IgD-negative memory B cell (primary cell): ENCODE measurements at regions not wholly inside any gene's neighbourhood (a gene's known extent, or its start where the extent isn't known, plus 50 kb on each side); places are given as distances from the start of the nearest gene placed in this dataset.
"Not testable (repeated sequence)": the region's sequence is repeated elsewhere in the genome, so short reads cannot be mapped to it uniquely, and the experiment has no call there.

Source experiments
- H3K27ac Mint-ChIP-seq, 3 donors: one replicate each; pipeline ENCODE4 v1.8.0; 2020 to 2022; ENCODE audit warnings: mild to moderate bottlenecking in 3 of 3, mixed read lengths in 3 of 3, moderate library complexity in 1 of 3
- H3K27me3 Mint-ChIP-seq: one replicate; pipeline ENCODE4 v1.8.0; 2021; ENCODE audit warnings: mixed read lengths
- H3K36me3 Mint-ChIP-seq: one replicate; pipeline ENCODE4 v1.8.0; 2020; ENCODE audit warnings: mild to moderate bottlenecking, mixed read lengths
- H3K4me1 Mint-ChIP-seq, 3 donors: one replicate each; pipeline ENCODE4 v1.8.0; 2020 to 2022; ENCODE audit warnings: mixed read lengths in 3 of 3, mild to moderate bottlenecking in 1 of 3
- H3K4me3 Mint-ChIP-seq, 4 donors: one replicate each; pipeline ENCODE4 v1.8.0; 2020 to 2022; ENCODE audit warnings: mild to moderate bottlenecking in 4 of 4, mixed read lengths in 4 of 4, moderate library complexity in 3 of 4
- H3K9me3 Mint-ChIP-seq, 3 donors: one replicate each; pipeline ENCODE4 v1.8.0; 2020 to 2021; ENCODE audit warnings: mixed read lengths in 3 of 3, mild to moderate bottlenecking in 1 of 3

DNA sequence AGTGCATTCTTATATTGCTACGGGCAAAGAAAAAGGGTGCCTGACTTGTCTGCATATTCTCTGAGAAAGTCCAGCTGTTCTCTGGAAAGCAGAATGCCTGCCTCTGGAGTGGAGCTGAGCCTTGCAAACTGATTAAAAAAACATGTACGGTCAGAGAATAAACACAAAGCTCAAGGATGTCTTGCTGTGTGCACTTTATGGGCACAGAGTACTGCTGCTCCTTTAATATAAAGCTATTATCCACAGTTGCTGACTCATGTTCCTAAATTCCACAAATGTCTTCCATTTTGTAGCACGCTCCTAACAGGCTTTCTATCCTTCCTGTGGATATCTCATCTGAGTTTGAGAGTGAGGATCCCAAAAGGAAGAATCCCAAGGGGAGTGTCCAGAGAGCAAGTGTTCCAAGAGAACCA, 229.0 kb downstream of the MREG start:
- Mint-ChIP-seq H3K4me3 (no peak overlapping the region), H3K9me3 (no peaks in the 10 kb centered on the region), H3K4me1 (no peaks in the 10 kb centered on the region), H3K27me3 (peaks cover 7% of the 10 kb centered on the region), H3K36me3 (no peaks in the 10 kb centered on the region), H3K27ac (no peak overlapping the region)

DNA sequence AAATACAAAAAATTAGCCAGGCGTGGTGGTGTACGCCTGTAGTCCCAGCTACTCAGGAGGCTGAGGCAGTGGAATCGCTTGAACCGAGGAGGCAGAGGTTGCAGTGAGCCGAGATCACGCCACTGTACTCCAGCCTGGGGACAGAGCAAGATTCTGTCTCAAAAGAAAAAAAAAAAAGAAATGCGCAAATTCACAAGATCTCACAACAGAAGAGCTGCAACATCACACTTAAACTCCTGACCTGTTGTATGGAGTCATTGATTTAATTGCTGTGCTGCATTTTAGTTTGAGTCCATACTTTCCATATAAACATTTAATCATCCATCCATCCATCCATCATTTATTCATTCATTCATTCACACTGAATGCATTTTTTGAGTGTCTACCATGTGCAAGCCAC, 229.7 kb downstream of the MREG start:
- not testable (repeated sequence) for H3K4me3 Mint-ChIP-seq, H3K27me3 Mint-ChIP-seq, H3K36me3 Mint-ChIP-seq, H3K4me1 Mint-ChIP-seq, H3K9me3 Mint-ChIP-seq, H3K27ac Mint-ChIP-seq

DNA sequence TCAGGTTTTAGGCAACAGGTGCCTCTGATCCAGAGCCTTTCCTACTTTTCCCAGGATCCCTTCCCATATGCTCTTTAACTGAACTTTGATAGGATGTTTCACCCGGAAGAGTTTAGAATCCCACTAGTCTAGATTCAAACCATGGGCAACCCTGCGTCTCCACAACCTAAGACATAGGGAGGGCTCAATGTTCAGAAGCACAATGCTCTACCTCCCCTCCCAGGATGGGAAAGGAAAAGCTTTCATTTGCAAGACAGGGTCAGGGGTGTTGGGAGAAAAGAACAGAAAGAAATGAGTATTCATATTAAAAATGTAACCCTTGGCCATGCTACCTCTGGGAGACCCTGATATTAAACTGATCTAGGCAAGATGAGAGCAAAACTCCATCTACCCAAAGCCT, 230.4 kb downstream of the MREG start:
- no peak overlapping the region for H3K4me3 Mint-ChIP-seq
- H3K9me3 Mint-ChIP-seq: no peaks in the 10 kb centered on the region
- no peaks in the 10 kb centered on the region for H3K36me3 Mint-ChIP-seq
- peaks cover 7% of the 10 kb centered on the region for H3K27me3 Mint-ChIP-seq
- H3K27ac Mint-ChIP-seq: no peak overlapping the region
- no peaks in the 10 kb centered on the region for H3K4me1 Mint-ChIP-seq

DNA sequence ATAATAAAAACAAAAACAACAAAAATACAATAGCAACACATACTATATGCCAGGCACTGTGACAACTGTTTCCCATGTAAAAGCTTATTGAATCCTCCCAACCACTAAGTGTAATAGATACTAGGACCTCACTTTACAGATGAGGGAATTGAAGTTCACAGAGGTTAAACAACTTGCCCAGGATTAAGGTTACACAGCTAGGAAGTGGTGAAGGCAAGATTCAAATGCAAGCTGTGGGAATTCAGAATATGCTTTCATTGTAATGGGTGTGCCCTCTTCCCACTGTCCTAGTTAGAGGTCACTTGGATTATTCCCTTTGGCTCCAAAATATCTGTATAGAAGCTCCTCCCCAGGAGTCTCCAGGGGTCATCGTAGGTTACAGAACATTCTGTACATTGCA, 231.1 kb downstream of the MREG start:
- no peaks in the 10 kb centered on the region for H3K36me3 Mint-ChIP-seq
- no peak overlapping the region for H3K4me3 Mint-ChIP-seq
- H3K27ac Mint-ChIP-seq: peak overlapping the region in 1 of 3 donors; percentile 21
- H3K4me1 Mint-ChIP-seq: no peaks in the 10 kb centered on the region
- H3K27me3 Mint-ChIP-seq: peaks cover 8% of the 10 kb centered on the region
- H3K9me3 Mint-ChIP-seq: no peaks in the 10 kb centered on the region

DNA sequence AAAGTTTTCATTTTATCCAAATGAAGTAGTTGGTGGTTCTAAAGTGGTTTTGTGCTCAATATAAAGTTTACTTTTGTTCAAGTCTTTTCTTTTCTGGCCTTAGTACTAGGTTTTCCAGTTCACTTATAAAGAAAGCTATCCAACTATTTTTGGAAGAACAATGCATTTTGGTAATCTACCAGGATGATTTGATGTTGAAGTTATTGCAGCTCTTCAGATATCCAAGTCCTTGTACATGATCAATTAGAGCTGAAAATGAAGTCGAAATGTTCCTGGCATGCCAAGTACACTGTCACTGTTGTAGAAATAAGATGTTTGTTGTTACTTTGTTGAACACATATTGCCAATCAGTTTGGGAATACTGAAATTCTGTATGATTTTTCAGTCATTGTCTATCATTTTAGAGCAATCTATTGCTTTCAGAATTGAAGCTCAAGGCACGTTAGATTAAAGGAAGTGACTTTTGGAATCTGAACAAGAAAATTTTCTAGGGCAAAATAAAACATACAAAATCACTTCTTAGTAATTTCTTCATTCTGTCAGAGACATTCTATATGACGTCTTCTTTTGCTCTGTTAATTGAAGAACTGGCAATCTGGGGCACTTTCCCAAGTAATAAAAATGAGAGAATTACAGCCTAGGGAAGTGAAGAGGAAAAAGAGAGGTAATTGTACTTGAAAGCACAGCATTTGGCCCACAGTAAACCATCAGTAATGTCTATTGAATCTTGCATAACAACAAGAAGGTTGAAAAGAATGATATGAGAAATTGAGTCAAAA, 232.3 kb downstream of the MREG start:
- Mint-ChIP-seq H3K27me3 (peaks cover 10% of the 10 kb centered on the region), H3K4me1 (peaks cover 0 to under 1% (median 0%) of the 10 kb centered on the region in 3 donors), H3K4me3 (no peak overlapping the region), H3K9me3 (no peaks in the 10 kb centered on the region), H3K36me3 (no peaks in the 10 kb centered on the region), H3K27ac (no peak overlapping the region)

DNA sequence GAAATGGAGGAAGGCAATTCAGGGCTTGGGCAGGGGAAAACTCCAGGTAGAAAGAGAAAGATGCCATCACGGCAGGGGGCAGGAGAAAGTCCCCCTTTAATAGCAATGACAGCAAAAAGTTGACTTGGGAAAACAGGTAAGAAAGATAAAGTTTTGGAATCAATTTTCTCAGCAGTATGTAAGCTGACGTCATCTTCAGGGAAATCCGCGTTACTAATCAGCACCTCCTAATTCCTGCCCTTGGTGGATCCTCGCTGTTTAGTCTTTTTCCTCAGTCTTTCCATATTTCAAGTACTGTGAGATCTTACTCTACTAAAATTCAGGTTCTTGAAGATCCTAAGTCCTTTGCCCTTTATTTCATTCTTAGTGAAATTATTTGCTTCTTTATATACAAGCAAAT, 233.0 kb downstream of the MREG start:
- peaks cover 0 to 2% (median 0%) of the 10 kb centered on the region in 3 donors for H3K4me1 Mint-ChIP-seq
- H3K27ac Mint-ChIP-seq: no peak overlapping the region
- no peaks in the 10 kb centered on the region for H3K9me3 Mint-ChIP-seq
- H3K36me3 Mint-ChIP-seq: no peaks in the 10 kb centered on the region
- peaks cover 11% of the 10 kb centered on the region for H3K27me3 Mint-ChIP-seq
- no peak overlapping the region for H3K4me3 Mint-ChIP-seq

DNA sequence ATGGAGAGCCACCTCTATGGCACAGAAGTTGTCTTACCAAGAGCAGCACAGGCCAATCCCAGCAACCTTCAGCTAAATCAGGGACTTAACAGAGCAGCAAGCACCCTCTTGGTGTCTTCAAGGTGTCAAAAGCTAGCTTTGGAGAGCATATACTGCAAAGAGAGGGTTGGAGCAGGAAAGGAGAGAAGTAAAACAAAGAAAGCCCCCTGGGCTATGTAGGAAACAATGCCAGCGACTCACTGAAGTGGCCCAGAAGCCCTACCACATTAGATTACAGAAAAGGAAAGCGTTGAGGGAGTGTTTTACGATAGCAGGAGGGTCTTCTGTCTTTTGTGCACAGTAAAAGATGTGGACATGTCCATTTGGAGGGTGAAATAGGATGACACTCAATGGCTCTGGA, 233.4 kb downstream of the MREG start:
- Mint-ChIP-seq H3K4me3 (no peak overlapping the region), H3K27ac (no peak overlapping the region), H3K9me3 (no peaks in the 10 kb centered on the region), H3K4me1 (peaks cover 0 to 2% (median 0%) of the 10 kb centered on the region in 3 donors), H3K36me3 (no peaks in the 10 kb centered on the region), H3K27me3 (peaks cover 11% of the 10 kb centered on the region)

DNA sequence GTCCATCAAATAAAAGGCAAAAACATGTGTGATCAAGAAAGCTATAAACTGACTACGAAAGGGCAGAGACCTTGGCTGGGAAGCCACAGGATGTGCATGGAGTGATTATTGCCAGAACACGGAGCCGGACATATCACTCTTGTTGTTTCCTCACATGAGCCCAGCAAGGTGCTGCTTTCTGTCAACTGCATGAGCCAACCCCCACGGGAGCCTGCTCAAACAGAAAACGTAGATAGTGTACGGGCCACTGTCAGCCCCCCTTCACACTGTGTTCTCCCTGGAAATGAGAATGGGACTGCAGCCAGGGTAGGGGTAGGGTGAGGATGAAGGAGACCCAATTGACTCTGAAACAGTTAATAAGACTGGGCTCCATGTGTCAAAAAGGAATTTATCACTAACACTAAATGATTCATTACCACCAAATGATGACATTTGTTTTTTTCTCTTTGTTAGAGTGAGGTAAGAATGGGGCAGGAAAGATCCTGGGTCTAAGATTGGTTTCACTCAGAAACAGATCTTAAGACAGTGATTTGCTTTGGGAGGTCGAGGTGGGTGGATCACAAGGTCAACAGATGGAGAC, 235.8 kb downstream of the MREG start:
- Mint-ChIP-seq H3K27me3 (peaks cover 14% of the 10 kb centered on the region), H3K27ac (no peak overlapping the region), H3K4me3 (no peak overlapping the region), H3K36me3 (no peaks in the 10 kb centered on the region), H3K9me3 (no peaks in the 10 kb centered on the region), H3K4me1 (peaks cover 0 to 2% (median 0%) of the 10 kb centered on the region in 3 donors)

DNA sequence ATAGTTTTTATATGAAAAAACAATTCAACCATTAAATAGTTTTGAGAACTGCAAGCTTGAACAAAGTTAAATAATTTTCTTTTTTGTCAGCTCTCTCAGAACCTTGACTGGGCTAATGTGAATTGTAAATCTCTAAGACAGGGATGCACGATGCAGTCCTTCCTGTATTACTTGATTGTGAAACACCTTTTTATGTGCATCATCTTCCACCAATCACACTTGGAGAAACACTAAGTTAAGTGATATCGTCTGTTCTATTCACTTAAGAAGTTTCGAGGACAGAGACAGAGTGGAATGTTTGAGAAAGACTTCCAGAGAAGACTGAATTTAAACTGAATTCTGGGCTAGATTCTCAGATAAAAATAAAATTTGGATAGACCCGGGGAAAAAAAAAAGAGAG, 238.2 kb downstream of the MREG start:
- H3K27me3 Mint-ChIP-seq: peaks cover 12% of the 10 kb centered on the region
- H3K27ac Mint-ChIP-seq: no peak overlapping the region
- H3K9me3 Mint-ChIP-seq: no peaks in the 10 kb centered on the region
- H3K4me1 Mint-ChIP-seq: peaks cover 0 to 2% (median 0%) of the 10 kb centered on the region in 3 donors
- peaks cover 2% of the 10 kb centered on the region for H3K36me3 Mint-ChIP-seq
- no peak overlapping the region for H3K4me3 Mint-ChIP-seq

DNA sequence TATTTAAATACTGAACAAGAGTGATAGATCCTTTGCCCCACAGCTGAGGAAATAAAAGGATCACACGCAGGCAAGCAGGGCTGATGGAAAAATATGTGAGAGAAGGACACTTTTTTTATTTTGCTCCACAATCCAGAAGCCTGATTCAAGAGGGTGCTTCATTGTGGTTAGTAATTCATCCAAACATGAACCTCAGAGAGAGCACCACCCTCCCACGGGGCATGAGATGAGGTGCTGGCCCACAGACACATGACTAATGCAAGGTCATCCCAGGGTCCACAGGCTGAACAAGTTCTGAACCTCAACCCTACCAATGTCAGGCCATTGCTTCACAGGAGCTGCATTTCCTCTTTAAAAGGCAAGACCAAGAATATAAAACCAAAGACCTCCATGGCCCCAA, 239.6 kb downstream of the MREG start:
- peaks cover 11% of the 10 kb centered on the region for H3K27me3 Mint-ChIP-seq
- peaks cover 0 to 2% (median 0%) of the 10 kb centered on the region in 3 donors for H3K4me1 Mint-ChIP-seq
- H3K27ac Mint-ChIP-seq: no peak overlapping the region
- H3K9me3 Mint-ChIP-seq: peaks cover 0 to 3% (median 0%) of the 10 kb centered on the region in 3 donors
- H3K36me3 Mint-ChIP-seq: peaks cover 2% of the 10 kb centered on the region
- H3K4me3 Mint-ChIP-seq: no peak overlapping the region

DNA sequence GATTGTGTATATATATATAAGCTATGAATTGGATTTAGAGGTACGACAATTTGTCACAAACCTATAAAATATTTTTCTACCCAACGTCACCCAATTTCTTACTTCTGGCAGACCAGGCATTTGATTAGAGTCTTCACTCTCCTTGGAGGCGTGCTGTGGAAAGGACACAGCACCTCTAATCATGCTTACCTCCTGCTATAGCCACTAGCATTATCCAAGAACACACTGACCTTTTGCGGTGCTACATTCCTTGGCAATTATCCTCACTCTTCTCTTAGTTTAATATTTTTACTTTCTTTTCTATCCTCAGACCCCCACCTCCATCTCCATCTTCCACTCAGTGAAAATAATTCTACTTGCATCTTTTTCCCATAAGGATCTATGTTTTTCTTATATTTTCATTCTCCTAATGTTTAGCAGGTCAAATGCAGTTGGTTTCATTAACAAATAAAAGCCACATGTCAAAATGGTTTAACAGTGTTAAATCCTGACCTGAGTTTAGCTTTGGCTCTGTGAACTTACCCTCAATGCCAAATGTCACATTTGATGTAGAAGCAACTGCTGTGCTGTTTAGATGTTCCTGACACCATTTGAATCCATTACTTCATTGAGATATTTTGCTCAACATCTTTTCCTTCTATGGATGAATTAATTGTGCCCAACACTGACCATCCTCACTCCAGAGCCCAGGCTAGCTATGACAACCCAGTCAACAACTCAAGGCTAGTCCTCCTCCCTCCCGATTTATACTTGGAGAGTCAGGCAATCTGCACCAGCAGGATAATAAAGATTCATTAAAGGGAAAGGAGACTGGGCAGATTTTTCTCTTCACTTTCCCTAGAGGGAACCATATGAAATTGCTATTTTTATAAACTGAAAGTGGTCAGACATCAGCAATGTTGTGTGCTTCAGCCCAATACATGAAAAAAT, 240.5 kb downstream of the MREG start:
- peaks cover 0 to 3% (median under 1%) of the 10 kb centered on the region in 3 donors for H3K9me3 Mint-ChIP-seq
- peaks cover 2% of the 10 kb centered on the region for H3K36me3 Mint-ChIP-seq
- peaks cover 0 to 2% (median 0%) of the 10 kb centered on the region in 3 donors for H3K4me1 Mint-ChIP-seq
- peaks cover 11% of the 10 kb centered on the region for H3K27me3 Mint-ChIP-seq
- no peak overlapping the region for H3K27ac Mint-ChIP-seq
- no peak overlapping the region for H3K4me3 Mint-ChIP-seq

DNA sequence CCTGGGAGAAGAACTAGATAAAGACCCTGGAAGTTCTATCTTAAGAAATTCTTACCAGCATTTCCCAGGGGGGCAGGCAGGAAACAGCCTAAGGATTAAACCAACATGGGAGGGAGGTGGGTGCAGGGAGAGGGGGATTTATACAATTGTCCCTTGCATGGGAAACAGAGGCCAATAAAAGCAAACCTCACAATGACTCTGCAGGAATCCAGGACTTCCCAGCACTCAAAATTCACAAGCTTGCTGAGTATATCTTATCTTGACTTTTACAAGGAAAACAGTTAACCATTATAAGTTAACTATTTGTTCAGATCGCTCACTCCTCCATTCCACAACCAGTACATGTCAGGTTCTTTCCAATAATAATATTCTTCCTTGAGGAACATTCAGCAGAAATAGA, 241.3 kb downstream of the MREG start:
- no peak overlapping the region for H3K4me3 Mint-ChIP-seq
- peaks cover 2% of the 10 kb centered on the region for H3K36me3 Mint-ChIP-seq
- peaks cover 0 to 2% (median 0%) of the 10 kb centered on the region in 3 donors for H3K4me1 Mint-ChIP-seq
- peaks cover 12% of the 10 kb centered on the region for H3K27me3 Mint-ChIP-seq
- H3K9me3 Mint-ChIP-seq: peaks cover 0 to 5% (median 3%) of the 10 kb centered on the region in 3 donors
- no peak overlapping the region for H3K27ac Mint-ChIP-seq

DNA sequence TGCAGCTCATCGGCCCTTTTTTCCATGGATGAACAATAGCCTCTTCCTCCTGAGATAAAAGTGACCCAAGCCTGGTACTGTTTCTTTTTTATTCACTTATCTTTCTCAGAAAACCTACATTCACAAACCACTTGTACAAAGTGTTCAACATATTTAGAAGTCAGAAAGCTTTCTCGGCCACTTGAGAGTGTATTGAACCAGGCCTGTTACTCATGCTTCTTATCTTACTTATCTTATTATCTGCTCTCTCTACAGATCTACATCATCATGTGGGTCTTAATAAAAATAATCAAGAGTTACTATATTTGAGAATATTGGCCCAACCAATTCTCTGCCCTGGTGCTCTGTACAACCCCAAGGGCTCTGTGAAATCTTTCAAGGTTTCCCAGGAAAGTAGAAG, 242.1 kb downstream of the MREG start:
- H3K27me3 Mint-ChIP-seq: peaks cover 18% of the 10 kb centered on the region

DNA sequence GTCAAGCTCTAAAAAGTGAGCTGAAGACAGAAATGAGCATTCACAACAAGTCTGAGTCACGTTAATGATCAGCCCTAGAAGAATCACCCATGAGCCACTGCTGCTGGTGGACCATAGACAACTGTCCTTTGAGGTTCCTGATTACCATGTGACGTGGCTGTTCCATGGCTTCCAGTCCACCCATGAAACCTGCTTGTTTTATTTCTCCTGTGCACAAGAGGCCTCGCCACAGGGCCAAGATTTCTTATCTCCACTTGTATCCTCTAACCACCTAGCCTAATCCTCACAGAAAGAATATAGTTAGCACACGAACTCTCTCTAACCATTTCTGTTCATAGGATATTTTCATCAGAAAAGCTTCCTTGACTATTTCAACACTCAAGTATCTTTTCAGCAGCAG, 242.7 kb downstream of the MREG start:
- H3K27me3 Mint-ChIP-seq: peaks cover 18% of the 10 kb centered on the region
- H3K36me3 Mint-ChIP-seq: peaks cover 2% of the 10 kb centered on the region
- H3K4me1 Mint-ChIP-seq: no peaks in the 10 kb centered on the region
- H3K9me3 Mint-ChIP-seq: peaks cover 0 to 5% (median 3%) of the 10 kb centered on the region in 3 donors
- no peak overlapping the region for H3K4me3 Mint-ChIP-seq
- H3K27ac Mint-ChIP-seq: no peak overlapping the region

More for the DNA sequence above, 242.1 kb downstream of the MREG start:
- H3K27ac Mint-ChIP-seq: no peak overlapping the region
- H3K36me3 Mint-ChIP-seq: peaks cover 2% of the 10 kb centered on the region
- H3K4me3 Mint-ChIP-seq: no peak overlapping the region
- H3K9me3 Mint-ChIP-seq: peaks cover 0 to 5% (median 3%) of the 10 kb centered on the region in 3 donors
- peaks cover 0 to 2% (median 0%) of the 10 kb centered on the region in 3 donors for H3K4me1 Mint-ChIP-seq

DNA sequence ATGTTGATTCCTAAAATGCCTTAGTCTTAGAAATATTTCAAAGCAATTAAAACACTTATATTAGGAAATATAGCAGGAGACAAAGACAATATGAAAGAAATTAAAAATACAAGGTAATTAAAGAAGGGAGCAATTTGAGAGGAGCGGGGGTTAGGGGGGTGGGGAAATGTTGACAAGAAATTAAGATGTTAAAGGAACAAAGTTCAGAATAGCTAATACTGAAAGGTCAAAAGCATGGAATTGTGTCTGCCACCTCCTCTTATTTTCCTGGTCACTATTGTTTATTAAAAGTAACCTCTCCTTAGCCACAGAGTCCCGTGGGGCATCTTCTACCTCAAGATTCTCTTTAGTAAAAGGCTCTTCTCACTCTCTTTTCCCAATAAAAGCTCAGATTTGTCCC, 244.1 kb downstream of the MREG start:
- Mint-ChIP-seq H3K4me3 (no peak overlapping the region), H3K36me3 (peaks cover 2% of the 10 kb centered on the region), H3K4me1 (no peaks in the 10 kb centered on the region), H3K27me3 (peaks cover 18% of the 10 kb centered on the region), H3K27ac (no peak overlapping the region), H3K9me3 (peaks cover 0 to 5% (median 3%) of the 10 kb centered on the region in 3 donors)
